NCI-H2196 treated with DMSO at 0.1 percent for 48 hours (cell line): ENCODE measurements at regions not wholly inside any gene's neighbourhood (a gene's known extent, or its start where the extent isn't known, plus 50 kb on each side); places are given as distances from the start of the nearest gene placed in this dataset.
"Not testable (repeated sequence)": the region's sequence is repeated elsewhere in the genome, so short reads cannot be mapped to it uniquely, and the experiment has no call there.

Experiments
- DNase-seq: peaks from one replicate; lab custom pipeline; 2025; ENCODE audit not compliant: unreplicated experiment; lab: John Stamatoyannopoulos, UW

DNA sequence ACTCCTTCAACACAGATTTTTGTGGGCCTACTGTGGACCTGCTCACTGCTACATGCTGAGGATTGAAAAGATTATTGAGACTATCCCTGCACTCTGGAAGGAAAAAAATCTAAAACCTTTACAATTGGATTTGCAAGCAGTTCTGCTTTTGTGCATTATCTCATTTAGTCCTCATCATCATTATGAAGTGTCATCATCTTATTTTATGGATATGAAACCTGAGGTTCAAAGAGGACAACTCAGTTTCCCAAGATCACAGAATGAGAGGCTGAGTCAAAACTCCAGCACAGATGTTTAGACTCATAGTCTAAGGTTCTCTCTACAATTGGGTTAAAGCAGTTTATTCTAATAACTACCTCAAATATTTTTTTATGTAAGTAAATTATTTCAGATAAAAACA, 160.2 kb upstream of the MARCKS start:
- DNase-seq: no peak

DNA sequence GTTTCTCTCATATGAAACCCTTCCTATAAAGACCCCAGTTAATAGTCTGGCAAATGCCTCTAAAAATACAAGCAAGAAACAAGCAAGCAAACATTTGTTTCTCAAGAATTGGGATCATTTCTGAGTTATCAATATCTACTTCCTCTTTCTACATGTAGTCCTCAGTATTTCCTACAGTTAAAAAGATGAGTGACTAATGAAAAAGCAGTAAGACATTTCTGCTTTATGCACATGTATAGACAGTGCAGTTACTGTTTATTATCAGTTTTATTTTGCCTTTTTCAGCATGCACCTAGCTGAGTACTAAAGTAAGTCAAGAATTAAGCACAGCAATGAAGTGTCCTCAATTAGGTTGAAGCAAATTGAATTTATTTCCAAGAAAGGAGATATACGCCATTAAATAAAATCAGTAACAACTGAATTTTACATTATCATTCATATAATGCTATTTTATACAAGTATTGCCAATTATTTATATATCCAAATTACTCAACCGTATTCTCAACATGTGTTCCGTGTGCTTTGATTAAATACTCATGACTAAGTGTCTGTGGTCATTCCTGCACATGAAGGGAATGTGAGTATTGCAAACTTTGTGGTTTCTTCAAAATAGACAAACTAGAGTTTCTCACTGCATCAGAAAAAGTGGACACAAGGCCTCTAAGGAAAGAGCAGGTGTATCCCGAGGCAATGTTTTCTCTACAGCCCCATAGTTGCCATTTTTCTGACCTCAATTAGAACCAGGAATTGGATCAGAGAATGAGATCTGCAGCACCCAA, 159.3 kb upstream of the MARCKS start:
- DNase-seq: no peak

DNA sequence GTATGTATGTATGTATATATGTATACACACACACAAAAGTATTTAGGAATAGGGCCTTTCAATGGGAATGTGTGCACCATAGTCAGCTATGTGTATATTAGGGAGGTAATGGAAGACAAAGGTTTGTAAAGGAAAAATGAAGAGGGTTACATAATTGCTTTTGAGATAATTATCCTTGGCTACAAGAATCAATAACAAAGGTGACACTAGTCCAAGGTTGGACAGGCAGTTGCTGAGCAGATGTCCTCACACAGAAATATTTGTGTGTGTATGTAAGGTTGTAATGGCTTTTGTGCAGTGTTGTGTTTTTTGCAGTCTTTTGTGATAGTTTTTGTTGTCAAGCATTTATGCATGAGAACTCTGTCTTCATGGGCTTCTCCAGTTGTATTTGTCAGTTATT, 157.9 kb upstream of the MARCKS start:
- no peak for DNase-seq

DNA sequence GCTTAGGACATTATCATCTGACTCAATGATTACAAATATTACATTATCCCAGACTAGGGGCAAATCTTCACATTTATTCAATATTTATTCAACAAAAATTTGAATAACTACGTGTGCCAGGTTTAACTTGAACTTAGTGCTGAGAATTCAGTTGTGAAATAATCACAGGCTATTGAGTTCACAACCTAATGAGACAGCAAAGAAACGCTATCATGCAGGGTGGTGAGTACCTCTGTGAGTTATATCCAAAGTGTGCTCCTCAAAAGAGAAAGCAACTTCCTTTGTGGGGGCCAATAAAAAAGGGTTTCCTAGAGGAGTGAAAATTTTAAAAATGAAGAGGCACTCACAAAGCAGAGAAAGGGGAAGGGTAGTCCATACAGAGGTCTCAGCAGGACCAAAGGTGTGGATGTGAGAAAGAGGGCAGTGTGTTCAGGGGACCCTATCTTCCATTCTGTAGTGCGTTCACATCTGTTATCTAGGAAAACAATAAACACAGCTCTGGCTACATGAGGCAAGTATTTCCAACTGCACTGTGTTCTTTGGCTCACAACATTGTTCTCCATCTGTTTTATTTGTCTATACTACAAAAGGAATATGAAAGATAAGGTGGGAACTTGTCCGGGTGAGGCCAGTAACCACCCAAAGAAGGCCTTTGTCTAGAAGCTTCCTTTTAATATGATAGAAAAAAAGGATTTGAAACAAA, 155.4 kb upstream of the MARCKS start:
- no peak for DNase-seq

- no peak for DNase-seq
Observed at GRCh38 chr6:113707194-113707593, 150.0 kb upstream of the MARCKS start.

DNA sequence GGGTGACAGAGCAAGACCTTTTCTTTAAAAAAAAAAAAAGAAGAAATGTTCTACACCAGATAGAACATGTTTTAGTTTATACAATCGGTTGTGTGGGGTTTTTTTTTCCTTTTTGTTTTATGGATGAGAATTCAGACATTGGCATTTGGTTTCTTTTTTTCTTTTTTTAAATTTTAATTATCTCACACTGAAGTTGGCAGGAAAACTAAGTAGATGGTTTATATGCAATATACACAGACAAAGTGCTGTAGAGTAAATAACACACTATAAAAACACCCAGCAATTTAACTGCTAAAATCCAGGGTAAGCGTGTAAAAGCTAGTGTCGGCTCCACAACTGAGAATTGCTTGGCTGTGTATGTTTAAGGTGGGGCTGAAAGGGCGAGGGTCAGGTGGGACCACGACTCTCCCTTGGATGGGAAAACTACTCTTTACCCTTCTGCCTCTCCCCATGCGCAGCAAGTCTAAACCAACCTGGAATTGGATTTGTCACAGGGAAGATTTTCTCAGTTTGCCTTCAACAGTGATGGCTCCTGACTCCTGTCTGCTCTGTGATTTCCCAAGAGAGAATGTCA, 147.1 kb upstream of the MARCKS start:
- DNase-seq: no peak

DNA sequence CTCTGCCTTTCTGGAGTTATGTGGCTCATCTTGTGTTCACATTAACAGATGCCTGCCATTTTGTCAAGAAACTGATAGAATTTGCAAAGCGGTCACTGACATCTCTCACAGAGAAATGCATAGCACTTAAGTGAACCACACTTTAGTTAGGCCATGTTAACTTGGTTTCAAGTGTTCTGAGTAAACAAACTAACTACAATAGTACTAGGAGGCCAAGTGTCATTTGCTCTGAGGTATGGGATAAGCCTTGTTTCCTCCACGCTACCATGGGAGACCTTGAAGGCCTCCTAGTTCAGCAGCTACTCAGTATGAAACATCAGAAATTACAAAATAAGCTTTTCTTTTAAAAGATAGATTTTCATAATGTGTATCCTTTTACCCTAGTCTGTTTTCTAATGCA, 143.5 kb upstream of the MARCKS start:
- no peak for DNase-seq

GRCh38 chr6:113718588-113718987, 138.6 kb upstream of the MARCKS start:
- DNase-seq: no peak

DNA sequence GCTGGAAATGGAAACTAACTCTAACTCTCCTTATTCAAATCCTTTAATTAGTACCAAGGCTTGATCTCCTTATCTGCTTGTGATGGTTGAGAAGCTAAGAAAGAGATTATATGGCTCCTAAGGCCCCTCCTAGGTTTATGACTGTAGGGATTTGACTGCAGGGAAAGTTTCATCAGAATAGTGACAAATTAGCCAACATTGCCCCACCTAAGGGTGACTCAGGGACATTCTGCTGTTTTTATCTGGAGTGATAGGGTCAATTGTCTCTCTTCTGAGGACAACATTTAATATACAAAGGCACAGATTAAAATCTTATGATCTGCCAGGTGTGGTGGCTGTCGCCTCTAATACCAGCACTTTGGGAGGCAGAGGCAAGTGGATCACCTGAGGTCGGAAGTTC, 138.1 kb upstream of the MARCKS start:
- no peak for DNase-seq

GRCh38 chr6:113719545-113719944, 137.6 kb upstream of the MARCKS start:
- no peak for DNase-seq

DNA sequence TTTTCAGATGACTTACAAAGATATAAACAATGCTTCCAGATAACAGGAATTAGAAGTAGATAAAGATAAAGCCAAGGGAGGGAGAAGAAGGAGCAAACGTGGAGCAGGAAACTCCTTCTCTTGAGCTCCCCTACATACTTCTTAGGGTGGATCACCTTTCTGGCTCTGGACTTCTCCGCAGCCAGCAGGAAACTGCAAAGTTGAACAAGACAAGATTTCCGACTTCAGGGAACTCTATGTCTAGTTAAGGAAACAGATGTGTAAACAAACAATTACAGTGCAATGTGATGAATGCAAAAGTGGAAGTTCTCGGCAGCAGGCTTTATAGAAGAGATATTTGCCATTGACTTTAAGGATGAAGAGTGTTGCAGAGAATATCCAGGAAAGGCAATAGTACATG, 134.0 kb upstream of the MARCKS start:
- no peak for DNase-seq

- DNase-seq: not testable (repeated sequence)
Observed at GRCh38 chr6:113724927-113725326, 132.2 kb upstream of the MARCKS start.

- no peak for DNase-seq
Observed at GRCh38 chr6:113731541-113731940, 125.6 kb upstream of the MARCKS start.

DNA sequence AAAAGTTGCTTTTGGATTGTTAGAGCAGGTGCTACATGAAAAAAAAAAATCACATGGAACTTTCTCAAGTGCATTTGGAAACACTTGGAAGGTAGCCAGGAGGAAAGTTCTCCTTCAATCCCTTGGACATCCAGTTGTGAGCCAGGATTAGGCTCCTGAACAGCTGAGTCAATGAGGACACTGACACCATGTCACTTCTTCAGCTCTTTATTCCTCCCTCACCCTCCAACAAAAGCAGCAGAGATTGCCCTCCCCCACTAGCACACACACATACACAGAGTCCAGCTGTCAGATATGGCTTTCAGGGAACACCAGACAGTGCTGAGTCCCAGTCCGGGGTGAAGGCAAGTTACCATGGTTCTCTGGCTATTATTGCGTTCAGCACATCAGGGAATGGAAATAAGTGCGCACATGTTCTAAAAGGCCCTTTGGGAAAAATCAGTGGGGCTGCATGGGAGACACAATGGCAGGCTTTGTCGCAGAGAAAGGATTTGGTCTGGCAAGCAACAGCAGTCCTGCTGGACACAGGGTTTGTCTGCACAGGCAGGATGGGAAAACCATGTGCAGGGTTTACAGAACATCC, 124.7 kb upstream of the MARCKS start:
- DNase-seq: no peak

- no peak for DNase-seq
Observed at GRCh38 chr6:113733381-113733780, 123.8 kb upstream of the MARCKS start.

GRCh38 chr6:113734982-113735381, 122.2 kb upstream of the MARCKS start:
- no peak for DNase-seq

DNA sequence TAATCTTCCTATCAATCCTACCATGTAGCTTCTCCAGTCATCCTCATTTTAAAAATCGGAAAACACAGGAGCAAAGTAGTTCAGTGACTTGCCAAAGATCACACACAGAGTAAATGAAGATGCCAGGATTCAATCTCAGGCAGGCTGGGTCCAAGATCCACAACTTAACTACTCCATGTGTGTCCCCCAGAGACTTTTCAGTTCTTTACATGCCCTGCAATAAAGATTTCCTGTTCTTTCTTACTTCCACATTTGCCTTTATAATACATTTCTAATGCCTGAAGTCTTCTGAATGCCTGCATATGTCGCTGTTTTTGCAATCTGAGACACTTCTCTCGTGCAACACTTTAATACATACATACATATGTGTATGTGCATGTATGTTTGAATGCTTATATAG, 121.7 kb upstream of the MARCKS start:
- DNase-seq: no peak

DNA sequence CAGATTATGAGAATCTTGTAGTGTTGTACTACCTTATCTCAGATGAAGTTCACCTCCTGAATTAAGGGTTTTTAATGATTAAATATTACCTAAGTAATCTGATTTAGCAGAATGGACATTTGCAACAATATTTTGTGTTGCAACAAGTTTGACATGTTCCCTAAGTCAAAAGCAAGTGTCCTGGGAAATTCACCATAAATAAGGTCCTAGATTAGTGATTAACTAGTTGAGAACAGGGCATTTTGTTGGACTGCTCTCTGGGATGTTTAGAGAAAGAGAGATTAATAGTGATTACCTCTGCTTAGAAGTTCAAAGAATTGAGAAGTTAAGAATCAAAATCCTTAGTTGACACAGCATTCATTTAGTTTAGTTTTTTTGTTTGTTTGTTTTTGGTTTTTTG, 120.2 kb upstream of the MARCKS start:
- no peak for DNase-seq

GRCh38 chr6:113739041-113739655, 118.0 kb upstream of the MARCKS start:
- no peak for DNase-seq

DNA sequence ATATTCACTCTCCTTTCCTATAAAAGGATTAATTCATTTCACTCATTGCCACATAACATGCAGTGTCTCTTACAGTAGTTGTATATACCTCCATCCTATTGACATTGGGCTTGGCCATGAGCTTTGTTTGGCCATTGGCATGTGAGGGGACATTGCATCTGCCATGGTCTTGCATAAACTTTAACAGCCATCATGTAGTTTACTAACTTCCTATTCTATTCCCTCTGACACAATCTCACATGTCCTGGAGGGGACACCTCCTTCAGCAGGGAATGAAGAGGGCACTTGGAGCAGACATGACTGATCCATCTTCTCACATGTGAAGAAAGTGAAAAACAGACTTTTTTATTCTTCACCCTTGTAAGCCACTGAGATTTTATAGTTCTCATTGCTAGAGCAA, 115.5 kb upstream of the MARCKS start:
- no peak for DNase-seq

DNA sequence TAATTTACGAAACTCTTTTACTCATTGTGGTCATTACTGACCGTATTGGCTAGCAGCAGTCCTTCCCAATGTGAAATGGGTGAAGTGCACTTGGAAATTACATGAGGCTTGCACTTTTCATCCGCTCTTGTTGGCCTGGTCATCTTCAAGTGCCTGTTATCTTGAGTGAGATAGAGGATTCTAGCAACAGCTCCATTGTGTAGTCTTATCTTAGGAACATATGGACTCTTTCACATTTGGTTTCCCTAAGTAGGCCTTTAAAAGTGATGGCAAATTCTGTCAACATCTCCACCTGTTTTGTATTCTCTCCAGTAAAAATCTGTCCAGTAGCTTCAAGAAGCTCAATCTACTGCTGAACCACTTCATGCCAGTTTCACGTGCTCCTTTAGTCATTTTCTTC, 114.8 kb upstream of the MARCKS start:
- DNase-seq: no peak

DNA sequence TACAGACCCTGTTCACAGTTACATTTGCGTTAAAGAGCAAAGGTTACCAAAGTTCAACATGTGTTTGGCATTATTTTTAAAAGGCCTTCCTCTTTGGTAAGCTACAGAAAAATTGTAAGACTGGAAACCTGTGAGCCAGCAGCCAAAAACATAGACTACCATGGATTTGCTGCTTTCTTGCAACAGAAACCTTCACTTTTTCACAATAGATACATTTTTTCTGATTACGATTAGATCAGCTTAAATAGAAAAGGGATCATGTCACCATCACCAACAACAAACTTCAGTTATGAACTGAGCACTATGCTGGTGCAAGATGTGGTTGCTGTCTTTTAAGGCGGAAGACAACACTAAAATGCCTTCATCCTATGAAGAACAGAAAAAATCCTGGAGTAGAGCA, 112.3 kb upstream of the MARCKS start:
- no peak for DNase-seq
